NAMALWA (cell line): ENCODE measurements at regions not wholly inside any gene's neighbourhood (a gene's known extent, or its start where the extent isn't known, plus 50 kb on each side); places are given as distances from the start of the nearest gene placed in this dataset.
"Not testable (repeated sequence)": the region's sequence is repeated elsewhere in the genome, so short reads cannot be mapped to it uniquely, and the experiment has no call there.

ENCODE experiments used
- DNase-seq: peaks from one replicate; pipeline ENCODE4 v3.0.0-alpha.2; 2015; ENCODE audit warnings: low spot score

DNA sequence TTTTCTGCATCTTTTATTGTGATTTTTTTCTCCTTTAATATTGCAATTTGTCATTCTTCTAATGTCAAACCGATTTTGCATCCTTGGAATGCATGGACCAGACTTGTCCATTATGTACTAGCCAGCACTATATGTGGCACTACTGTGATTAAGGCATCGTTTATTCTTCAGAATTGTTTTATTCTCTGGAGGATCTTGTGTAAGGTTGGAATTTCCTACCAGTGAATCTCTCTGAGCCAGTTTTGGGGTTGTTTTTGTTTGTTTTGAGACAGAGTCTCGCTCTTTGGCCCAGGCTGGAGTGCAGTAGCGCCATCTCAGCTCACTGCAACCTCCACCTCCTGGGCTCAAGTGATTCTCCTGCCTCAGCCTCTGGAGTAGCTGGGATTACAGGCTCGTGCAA lies 58.5 kb downstream of the IGLL5 start:
- no peak for DNase-seq

DNA sequence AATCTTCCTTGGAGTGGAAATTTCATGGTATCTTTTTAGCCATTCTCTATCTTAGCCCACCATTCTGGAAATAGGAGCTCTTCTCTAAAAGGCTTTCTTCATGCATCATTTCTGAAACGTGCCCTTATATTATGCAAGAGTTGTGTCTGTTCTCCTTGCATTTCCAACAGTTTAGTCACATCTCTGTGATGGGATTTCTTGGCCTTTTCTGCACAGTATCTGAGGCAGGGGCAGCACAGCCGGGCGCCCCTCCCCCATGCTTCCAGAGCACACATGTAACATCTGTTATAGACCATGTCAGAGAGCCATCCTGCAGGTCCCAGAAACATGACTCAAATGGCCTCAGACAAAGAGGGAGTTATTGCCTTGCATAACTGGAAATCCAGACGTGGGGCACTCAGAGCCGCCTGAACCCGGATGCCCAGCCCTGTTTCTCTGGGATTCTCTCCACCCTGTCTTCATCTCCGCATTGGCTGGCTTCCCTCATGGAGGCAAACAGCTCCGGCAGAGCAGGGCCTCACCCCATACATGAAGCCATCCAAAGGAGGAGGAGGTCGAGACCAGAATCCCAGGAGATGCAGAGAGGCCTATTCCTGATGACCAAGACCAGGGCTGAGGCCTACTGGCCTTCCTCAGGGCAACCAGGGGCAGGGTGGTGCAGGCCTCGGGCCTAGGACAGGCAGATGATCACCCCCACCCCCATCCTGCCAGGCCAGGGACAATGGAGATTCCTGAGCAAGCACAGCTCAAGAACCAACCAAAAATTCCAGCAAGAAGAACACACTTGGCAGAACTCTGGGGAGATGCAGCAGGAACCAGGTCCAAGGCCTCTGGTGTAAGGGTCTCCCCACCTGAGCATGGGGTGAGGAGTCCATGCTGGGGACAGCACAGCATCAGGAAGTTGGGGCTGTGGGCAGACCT lies 61.3 kb downstream of the IGLL5 start:
- no peak for DNase-seq

DNA sequence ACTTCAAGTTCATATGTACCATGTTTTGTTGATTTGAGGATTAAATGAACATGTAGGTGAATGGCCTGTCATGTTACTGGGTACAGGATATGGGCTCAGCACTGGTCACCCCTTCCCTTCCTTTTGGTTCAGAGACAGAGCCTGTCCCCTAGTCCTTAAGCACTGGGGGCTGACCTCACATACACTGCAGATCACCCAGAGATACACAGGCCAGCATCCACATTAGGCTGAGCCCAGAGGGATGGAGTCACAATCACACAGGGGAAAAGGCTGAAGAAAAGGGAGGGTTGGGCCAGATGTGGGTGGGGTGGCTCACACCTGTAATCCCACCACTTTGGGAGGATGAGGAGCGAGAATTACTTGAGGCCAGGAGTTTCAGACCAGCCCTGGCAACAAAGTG lies 62.3 kb downstream of the IGLL5 start:
- DNase-seq = no peak

DNA sequence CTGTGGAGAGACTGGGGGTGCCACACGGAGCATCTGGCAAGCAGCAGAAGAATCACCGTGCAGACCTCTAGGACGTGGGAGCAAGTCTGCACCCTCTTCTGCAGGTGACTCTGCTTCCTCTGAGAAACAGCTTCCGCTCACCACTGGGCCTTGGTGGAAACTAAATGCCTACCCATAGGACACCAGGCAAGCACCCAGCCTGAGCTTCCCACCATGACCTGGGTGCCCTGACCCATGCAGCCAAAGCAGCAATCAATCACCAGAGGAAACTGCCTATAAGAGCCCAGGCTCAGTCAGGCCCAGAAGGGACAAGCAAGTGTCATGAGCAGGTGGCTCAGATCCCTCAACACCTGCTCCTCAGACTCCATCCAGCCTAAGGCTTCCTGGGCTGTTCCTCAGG lies 63.4 kb downstream of the IGLL5 start:
- DNase-seq = peak; percentile 42

DNA sequence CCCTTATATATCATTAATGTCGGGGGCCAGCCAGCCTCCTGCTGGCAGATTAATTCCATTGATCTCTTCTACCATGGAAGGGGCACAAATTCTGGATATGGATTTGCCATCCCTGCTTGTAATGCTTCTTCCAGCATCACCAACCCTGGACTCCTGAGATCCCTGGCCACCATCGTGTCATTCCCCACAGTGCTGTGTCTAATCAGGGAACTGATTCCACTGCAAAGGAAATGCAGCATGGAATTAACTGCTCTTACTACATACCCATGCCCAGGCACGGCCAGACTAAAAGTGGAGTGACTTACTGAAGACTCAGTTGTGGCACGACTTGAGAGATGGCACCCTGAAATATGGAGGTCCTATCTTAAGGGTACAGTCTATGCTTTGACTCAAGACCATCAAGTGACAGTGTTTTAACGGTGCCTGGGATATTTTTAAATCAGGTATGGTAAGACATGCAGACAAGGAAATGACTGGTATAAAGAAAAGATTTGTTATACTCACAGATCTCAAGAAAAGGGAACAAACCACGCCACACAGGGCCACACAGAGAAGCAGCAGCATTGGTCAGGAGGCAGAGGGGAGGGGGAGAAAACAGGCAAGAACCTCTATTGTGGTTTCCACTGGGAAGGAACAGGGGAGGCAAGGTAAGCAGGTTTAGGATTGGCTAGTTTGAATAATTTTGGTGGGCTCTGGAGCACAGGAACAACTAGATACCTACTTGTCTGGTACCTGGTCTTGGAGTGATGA lies 65.1 kb downstream of the IGLL5 start:
- peak; percentile 26 for DNase-seq

DNA sequence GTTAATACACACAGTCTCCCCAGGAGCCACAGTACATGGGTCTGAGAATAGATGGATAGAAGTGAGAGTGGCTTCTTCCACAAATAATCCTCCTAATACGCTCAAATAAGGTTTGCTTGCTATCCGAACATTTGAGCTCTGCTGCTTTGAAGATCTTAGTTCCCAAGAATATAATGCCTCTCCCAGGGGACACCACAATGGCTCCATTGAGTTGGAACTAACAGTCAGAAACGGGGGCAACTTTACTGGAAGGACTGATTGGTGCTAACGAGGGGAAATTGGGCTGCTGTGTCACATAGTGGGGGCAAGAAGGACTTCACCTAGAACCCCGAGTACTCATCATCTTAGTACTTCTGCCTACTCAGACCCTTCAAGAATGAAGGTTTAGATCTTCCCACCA lies 66.2 kb downstream of the IGLL5 start:
- peak; percentile 54 for DNase-seq

DNA sequence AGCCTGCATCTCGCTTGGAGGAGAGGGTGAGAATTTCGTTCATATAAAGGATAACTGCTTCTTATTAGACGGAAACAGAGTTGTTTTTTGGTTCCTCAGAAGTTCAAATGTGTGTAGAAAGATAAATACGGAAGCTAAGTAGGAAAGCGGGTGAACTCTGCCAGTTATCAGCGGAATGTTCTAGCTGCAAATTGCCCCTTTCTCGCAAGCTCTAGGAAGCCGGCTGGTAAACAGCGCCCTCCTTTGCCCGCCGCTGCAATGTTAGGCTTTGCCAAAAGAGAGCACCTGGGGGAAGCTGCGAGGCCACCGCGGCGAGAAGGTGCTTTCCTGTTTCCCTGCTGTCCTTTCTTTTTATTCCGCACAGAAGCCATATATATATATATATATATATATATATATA lies 67.0 kb downstream of the IGLL5 start:
- peak; percentile 93 for DNase-seq

DNA sequence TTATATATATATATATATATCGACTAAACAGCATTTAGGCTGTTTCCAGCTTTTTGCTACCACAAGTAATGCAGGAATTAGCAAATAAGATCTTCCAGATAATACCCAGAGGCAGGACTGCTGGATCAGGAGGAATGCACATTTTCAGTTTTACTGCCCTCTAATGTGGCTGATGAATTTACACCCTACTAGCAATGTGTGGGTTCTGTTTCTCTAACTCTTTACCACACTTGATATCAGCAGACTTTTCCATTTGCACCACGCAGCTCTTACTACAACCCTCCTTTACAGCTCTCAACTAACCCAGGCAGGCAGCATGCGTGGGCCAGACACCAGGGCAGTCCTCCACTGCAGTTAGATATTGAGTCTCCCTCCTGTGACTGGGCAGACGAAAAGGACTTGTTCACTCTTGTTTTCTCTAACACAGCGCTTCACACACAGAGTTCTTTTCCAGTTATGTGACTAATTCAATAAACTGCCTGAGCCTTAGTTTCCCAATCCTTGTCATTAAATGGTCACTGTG lies 67.7 kb downstream of the IGLL5 start:
- DNase-seq = peak; percentile 57

DNA sequence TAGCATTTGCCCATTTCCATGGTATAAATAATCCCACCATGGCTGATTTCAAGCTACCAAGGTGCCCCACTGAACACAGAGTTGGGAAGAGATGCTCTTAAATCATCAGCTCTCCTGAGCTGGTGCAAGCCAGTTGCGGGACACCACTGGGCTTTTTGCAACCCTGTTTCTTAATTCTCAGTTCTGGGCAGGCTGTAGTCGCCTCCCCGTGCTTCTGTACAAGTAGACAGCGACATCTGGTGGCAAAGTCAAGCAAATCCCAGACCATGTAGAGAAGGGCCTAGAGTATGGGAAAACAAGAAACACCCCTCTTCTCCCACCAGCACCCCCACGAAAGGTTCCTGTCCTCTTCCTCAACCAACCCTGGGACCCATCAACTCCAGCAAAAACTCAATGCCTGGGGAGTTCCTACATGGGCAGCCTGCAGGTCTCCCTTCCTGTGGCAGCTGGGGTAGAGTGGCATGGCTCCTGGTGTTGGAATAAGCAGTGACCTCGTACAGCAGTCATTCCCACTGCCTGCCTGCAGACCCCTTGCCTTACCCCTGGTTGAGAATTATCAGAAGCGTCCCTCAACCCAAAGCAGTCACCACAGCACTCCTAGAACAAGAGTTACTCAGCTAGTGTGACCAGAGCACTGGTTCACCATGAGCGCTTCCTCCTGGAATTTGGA lies 68.4 kb downstream of the IGLL5 start:
- DNase-seq = peak; percentile 90

DNA sequence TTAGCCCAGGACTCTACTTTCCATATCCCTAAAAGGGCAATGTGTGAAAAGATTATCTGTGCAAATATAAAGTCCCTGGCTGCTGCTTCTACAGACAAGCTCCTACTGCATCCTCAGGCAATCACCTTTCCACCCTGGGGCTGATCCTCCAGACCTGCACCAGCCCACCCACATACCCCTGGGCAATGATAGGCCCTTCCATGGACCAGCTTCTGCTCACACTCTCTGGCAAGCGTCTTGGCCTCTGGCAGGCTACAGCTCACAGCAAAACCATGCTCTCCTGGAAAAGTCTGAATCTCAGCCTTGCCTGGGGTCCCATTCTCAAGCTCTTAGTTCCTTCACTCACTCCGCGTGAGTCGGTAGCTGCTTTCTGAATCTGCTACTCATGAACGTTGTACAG lies 69.5 kb downstream of the IGLL5 start:
- no peak for DNase-seq

DNA sequence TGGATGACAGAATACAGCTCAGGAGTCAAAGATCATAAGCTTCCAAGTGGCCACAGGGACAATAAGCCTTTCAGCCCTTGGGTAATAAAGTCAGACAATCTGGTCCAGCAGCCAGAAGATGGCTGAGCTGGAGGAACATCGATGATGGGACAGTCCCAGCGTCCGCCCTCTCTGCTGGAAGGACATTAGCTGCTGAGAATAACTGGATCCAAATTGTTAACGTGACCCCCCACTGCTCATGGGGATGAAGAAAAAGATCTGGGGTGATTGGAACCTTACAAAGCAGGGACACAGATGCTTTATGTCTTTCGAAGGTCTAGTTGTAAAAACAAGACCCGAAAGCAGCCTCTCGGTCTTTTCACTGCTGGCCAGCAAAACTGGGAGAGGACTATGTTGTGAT lies 71.0 kb downstream of the IGLL5 start:
- no peak for DNase-seq

DNA sequence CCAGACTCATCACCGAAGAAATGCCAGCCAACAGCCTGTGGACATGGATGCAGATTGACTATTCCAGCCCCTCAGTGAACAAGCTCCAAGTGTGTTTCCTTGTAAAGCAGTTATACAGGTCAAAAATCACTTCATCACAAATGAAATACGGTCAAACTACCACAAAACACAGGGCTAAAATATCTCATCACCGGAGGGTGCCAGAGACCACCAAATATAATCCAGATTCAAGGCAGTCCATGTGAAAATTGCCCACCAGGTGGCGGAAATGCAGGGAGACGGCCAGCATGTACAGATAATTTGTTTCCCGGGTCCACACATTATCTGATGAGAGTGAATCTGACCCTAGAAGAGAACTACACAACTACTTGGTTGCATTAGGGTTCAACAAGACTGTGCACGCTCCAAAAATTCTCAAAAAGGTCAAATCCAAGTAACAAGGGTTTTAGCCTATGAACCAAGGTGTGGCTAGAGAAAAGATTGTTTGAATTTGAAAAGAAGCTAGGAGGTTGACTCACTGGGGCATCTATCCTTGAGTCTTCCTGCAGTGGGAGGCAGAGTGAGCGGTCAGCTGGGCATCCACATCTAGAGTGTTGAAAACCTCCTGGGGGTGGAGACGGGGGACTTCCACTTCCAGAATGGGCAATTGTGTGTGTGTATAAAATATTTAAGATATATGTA lies 71.7 kb downstream of the IGLL5 start:
- DNase-seq = peak; percentile 93

DNA sequence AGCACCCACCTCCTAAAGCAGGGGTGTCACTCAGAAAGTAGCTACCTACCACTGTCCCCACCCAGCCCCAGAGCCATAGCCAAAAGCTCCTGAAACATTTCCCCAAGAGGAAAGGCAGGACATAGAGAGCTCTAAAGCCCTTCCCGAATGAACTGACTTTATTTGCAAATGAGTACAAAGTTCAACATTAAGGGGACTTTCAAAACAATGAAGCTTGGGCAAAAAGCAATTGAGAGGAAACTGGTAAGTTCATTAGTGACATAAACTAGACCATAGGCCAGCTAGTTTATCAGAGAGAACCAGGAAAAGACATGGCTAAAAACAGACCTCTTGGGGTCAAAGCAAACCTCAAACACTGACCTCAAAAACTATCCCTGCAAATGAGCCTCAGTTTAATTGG lies 72.7 kb downstream of the IGLL5 start:
- DNase-seq = no peak

DNA sequence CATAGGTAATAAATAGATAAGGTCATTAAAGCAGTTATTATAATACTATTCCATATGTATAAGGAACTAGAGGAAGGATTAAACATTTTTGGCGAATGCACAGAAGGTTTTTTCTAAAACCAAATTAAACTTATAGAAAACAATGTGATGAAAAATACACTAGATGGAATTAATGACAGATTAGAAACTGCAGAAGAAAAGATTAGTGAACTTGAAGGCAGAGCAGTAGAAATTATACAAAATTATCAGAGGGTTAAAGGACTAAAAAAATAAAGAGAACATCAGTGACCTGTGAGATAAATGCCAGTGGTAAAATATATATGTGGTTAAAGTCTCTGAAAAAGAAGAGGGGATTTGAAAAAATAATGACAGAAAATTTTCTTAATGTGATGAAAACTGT lies 74.0 kb downstream of the IGLL5 start:
- DNase-seq = no peak

DNA sequence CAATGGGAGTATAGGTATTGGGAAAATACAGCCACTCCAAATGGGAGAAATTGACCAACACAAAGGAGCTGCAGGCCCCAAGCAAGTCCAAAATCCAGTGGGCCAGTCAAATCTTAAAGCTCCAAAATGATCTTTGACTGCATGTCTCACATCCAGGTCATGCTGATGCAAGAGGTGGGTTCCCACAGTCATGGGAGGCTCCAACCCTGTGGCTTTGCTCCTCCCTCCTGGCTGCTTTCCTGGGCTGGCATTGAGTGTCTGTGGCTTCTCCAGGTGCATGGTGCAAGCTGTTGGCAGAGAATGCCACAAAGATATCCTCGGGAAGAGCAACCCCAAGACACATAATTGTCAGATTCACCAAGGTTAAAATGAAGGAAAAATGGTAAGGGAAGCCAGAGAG lies 80.8 kb downstream of the IGLL5 start:
- DNase-seq = no peak

DNA sequence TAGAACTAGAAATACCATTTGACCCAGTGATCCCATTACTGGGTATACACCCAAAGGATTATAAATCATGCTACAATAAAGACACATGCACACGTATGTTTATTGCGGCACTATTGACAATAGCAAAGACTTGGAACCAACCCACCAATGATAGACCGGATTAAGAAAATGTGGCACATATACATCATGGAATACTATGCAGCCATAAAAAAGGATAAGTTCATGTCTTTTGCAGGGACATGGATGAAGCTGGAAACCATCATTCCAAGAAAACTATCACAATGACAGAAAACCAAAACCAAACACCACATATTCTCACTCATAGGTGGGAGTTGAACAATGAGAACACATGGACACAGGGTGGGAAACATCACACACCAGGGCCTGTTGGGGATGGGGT lies 85.0 kb downstream of the IGLL5 start:
- DNase-seq = not testable (repeated sequence)

DNA sequence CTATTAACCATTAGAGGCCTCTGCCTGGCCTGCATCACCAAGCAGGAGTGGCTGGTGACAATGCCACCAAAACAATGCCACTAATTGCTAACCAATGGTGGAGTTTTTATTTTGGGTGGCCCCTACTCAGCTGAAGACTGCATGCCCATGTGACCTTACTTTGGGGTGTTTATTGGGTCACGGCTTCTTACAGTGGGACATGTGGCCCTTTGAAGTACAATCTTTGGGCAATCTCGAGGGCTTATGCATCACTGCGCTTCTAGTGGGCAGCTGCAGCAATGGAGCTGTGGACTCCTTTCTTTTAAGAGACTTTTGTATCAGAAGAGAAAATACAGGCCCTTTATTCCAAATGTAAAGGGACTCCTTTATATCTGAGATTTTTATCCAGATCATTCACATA lies 85.7 kb downstream of the IGLL5 start:
- DNase-seq = no peak

DNA sequence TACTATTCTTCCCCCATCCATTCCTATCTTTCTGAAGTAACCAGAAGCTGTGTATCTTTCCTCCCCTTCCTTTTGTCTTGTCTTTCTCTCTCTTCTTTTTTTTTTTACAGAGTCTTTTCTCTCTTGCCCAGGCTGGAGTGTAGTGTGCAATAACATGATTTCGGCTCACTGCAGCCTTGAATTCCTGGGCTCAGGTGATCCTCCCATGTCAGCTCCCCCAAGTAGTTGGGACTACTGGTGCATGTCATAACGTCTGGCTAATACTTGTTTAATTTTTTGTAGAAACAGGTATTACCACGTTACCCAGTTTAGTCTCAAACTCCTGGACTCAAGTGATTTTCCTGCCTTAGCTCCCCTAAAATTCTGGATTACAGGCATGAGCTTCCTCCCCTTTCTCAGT lies 86.5 kb downstream of the IGLL5 start:
- DNase-seq = no peak

DNA sequence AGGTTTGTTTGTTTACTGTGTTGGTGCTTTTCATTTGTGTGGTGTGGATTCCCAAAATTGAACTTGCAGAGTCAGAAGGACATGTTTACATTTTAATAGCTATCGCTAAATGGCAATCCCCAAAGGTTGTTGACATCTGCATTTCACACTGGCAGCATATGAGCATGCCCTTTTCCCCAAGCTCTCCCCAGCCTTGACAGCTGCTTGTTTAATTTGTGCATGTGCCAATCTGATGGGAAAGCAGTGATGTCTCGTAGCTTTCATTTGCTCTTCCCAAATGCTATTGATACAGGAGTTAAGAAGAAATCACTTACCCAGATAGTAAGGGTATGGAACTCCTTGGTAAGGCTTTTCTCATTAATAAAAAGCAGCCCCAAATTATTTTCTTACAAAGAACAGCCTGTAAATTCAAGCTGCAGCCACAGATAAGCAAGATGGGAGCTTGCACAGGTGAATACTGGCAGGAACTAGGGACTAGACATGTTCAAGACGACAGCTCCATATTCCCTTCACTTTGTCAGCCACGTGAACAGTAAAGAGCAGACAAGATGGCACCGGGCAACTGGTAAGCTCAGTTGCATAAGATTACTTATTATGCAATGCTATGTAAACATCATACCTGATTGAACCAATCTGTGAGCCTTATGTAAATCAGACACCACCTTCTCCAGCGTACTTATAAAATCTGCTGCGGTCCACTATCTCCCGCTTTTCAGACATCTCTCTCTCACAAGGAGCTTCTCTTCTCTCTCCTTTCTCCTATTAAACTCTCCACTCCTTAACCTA lies 87.4 kb downstream of the IGLL5 start:
- DNase-seq = no peak

DNA sequence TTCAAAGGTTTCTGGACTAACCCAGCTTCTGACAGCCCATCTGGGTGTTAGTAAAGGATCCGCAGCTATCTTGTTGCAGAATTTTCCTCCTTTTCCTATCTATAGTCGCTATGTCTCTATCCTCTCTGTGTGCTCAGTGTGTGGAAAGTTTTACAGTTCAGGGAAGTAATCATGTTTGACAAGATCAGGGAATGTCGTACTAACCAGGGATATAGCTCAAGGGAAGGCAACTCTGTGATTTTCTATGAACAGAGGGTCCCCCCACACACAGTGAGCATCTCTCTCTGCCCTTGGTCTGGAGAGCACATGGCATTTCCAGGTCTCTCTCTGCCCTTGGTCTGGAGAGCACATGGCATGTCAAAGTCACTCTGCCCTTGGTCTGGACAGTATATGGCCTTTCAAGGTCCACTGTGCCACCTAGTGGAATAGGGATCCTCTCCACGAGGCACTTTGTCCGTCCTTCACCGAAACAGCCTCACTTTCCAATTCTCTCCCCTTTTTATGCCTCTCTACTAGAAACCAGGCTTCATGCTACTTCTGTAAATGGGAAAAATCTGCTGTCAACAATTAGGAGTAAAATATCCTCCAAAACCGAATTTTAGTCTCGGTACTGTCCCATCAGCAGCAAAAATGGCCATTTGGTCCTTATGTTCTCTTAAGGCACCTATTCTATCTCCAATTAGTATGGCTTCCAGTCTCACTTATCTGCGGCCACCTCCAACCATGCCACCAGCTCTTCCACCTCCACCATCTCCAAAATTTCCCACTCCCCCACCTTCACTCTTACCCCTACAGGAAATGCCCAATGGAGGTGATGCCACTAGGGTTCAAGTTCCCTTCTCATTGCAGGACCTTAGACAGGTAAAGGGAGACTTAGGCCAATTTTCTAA lies 88.7 kb downstream of the IGLL5 start:
- no peak for DNase-seq
